CD14-positive monocyte (primary cell): ENCODE measurements at regions not wholly inside any gene's neighbourhood (a gene's known extent, or its start where the extent isn't known, plus 50 kb on each side); places are given as distances from the start of the nearest gene placed in this dataset.

Source experiments
- DNase-seq, 3 donors: peaks; one replicate each; pipeline ENCODE4 v3.0.0-alpha.2; 2011 to 2022
- H2AFZ ChIP-seq: 2 replicates; pipeline ENCODE4 v1.6.0; 2012; ENCODE audit warnings: mild to moderate bottlenecking, low read depth, low read length, inconsistent platforms; ENCODE audit not compliant: insufficient read depth, poor library complexity, severe bottlenecking
- H3K27ac ChIP-seq, 2 donors: 1 replicate in 1 of 2; 2 replicates in 1 of 2; pipeline ENCODE4 v1.5.1; 2012 to 2013; ENCODE audit warnings: low read length in 2 of 2, control low read depth in 1 of 2, inconsistent platforms in 1 of 2, low read depth in 1 of 2, mild to moderate bottlenecking in 1 of 2
- H3K27me3 ChIP-seq, 2 donors: one replicate each; pipeline versions ENCODE4 v1.6.0 to v1.6.1; 2011 to 2013; ENCODE audit warnings: low read length in 2 of 2; ENCODE audit not compliant: control insufficient read depth in 2 of 2, insufficient read depth in 2 of 2
- H3K36me3 ChIP-seq, 2 donors: replicated peaks in 1 of 2; 1 replicate in 1 of 2; 2 replicates in 1 of 2; pipeline versions ENCODE4 v1.5.1 to v1.6.1; 2012 to 2013; ENCODE audit warnings: low read length in 2 of 2, control low read depth in 1 of 2, inconsistent platforms in 1 of 2, mild to moderate bottlenecking in 1 of 2; ENCODE audit not compliant: insufficient read depth in 2 of 2, control insufficient read depth in 1 of 2
- H3K4me1 ChIP-seq, 2 donors: 1 replicate in 1 of 2; 2 replicates in 1 of 2; pipeline versions ENCODE4 v1.5.1 to v1.6.1; 2012 to 2013; ENCODE audit warnings: low read length in 2 of 2, control low read depth in 1 of 2, inconsistent platforms in 1 of 2, mild to moderate bottlenecking in 1 of 2, moderate library complexity in 1 of 2; ENCODE audit not compliant: insufficient read depth in 2 of 2, control insufficient read depth in 1 of 2
- H3K4me2 ChIP-seq: replicated peaks from 2 replicates; pipeline ENCODE3; 2012; ENCODE audit warnings: low read length, moderate library complexity, mild to moderate bottlenecking; ENCODE audit not compliant: poor library complexity, severe bottlenecking; ENCODE audit errors: extremely low read depth
- H3K4me3 ChIP-seq, 3 experiments: fragments of 200-600 bp in 1 of 3; sonication (generic) in 1 of 3; replicated peaks in 1 of 3; 1 replicate in 2 of 3; 2 replicates in 1 of 3; pipeline ENCODE4 v1.5.1; 2011 to 2013; ENCODE audit warnings: low read length in 3 of 3, mild to moderate bottlenecking in 3 of 3, control low read depth in 2 of 3, low read depth in 2 of 3, inconsistent platforms in 1 of 3, moderate library complexity in 1 of 3
- H3K79me2 ChIP-seq: 2 replicates; pipeline ENCODE4 v1.6.0; 2012; ENCODE audit warnings: mild to moderate bottlenecking, control low read depth, inconsistent platforms, low read length, moderate library complexity; ENCODE audit not compliant: insufficient read depth
- H3K9ac ChIP-seq: 2 replicates; pipeline ENCODE4 v1.6.0; 2017; ENCODE audit warnings: low read length, mild to moderate bottlenecking; ENCODE audit not compliant: insufficient read depth, poor library complexity, severe bottlenecking
- H3K9me3 ChIP-seq, 2 donors: replicated peaks in 1 of 2; 1 replicate in 1 of 2; 2 replicates in 1 of 2; pipeline versions ENCODE4 v1.5.1 to v1.6.1; 2012 to 2013; ENCODE audit warnings: low read length in 2 of 2, control low read depth in 1 of 2; ENCODE audit not compliant: control insufficient read depth in 1 of 2, insufficient read depth in 1 of 2
- H4K20me1 ChIP-seq: 2 replicates; pipeline ENCODE4 v1.6.0; 2012; ENCODE audit warnings: mild to moderate bottlenecking, low read length, control low read depth, moderate library complexity; ENCODE audit not compliant: insufficient read depth
- H3K27ac Mint-ChIP-seq, 7 donors: one replicate each; pipeline ENCODE4 v1.8.0; 2020; ENCODE audit warnings: mild to moderate bottlenecking in 7 of 7, mixed read lengths in 7 of 7, moderate library complexity in 6 of 7, inconsistent platforms in 2 of 7
- H3K27me3 Mint-ChIP-seq, 3 donors: one replicate each; pipeline ENCODE4 v1.8.0; 2021 to 2022; ENCODE audit warnings: low read depth in 3 of 3, mild to moderate bottlenecking in 3 of 3, mixed read lengths in 3 of 3, moderate library complexity in 3 of 3, inconsistent platforms in 1 of 3
- H3K36me3 Mint-ChIP-seq, 2 donors: one replicate each; pipeline ENCODE4 v1.8.0; 2020; ENCODE audit warnings: mixed read lengths in 2 of 2, inconsistent platforms in 1 of 2, mild to moderate bottlenecking in 1 of 2
- H3K4me1 Mint-ChIP-seq: one replicate; pipeline ENCODE4 v1.8.0; 2020; ENCODE audit warnings: mild to moderate bottlenecking, mixed read lengths
- H3K4me3 Mint-ChIP-seq, 2 donors: one replicate each; pipeline ENCODE4 v1.8.0; 2020; ENCODE audit warnings: mild to moderate bottlenecking in 2 of 2, mixed read lengths in 2 of 2, moderate library complexity in 1 of 2
- H3K9me3 Mint-ChIP-seq, 7 donors: one replicate each; pipeline ENCODE4 v1.8.0; 2020 to 2022; ENCODE audit warnings: mixed read lengths in 7 of 7, mild to moderate bottlenecking in 6 of 7, moderate library complexity in 6 of 7, inconsistent platforms in 2 of 7
- CTCF ChIP-seq: fragments of 200-600 bp; IDR thresholded peaks from one replicate; pipeline ENCODE4 v1.8.0; 2022; ENCODE audit warnings: antibody characterized with exemption, mild to moderate bottlenecking
- WGBS: methylation state at CpG from one replicate; pipeline ENCODE4 v1.1.5; 2013; ENCODE audit warnings: missing lambda C conversion rate; ENCODE audit not compliant: insufficient coverage; 5-methylcytosine and 5-hydroxymethylcytosine counted together
- intact Hi-C, 2 donors: fragments of 100-400 bp; cut with micrococcal nuclease; formaldehyde crosslinking; loops; one replicate each; pipeline versions ENCODE4 v1.15.0 to v1.15.1; 2023

- no peak overlapping the region for H2AFZ ChIP-seq
- no peaks in the 10 kb centered on the region for H3K9me3 ChIP-seq
- H3K79me2 ChIP-seq = no peaks in the 10 kb centered on the region
- Mint-ChIP-seq H3K4me3 (no peak overlapping the region), H3K27ac (no peak overlapping the region), H3K27me3 (peaks cover 0 to 7% (median 3%) of the 10 kb centered on the region in 3 donors), H3K4me1 (no peaks in the 10 kb centered on the region), H3K9me3 (peaks cover 0 to 2% (median 0%) of the 10 kb centered on the region in 7 donors), H3K36me3 (no peaks in the 10 kb centered on the region)
- H3K27me3 ChIP-seq = no peaks in the 10 kb centered on the region
- H3K4me1 ChIP-seq = no peaks in the 10 kb centered on the region
- H3K9ac ChIP-seq = no peak overlapping the region
- H3K36me3 ChIP-seq = no peaks in the 10 kb centered on the region
- no peak overlapping the region for H3K27ac ChIP-seq
- no peak for DNase-seq
- H3K4me3 ChIP-seq = no peak overlapping the region
- no peak overlapping the region for H3K4me2 ChIP-seq
- intact Hi-C loops = no loop called here
- no peaks in the 10 kb centered on the region for H4K20me1 ChIP-seq
- 93% methylated on average over 5 of the region's 11 CpGs for WGBS
- TF ChIP-seq CTCF = no peak
Observed at GRCh38 chr22:47620391-47620790, 857.9 kb downstream of the TBC1D22A start.

- no peaks in the 10 kb centered on the region for H3K36me3 ChIP-seq
- Mint-ChIP-seq H3K4me1 (no peaks in the 10 kb centered on the region), H3K27ac (peak overlapping the region in 1 of 7 donors; percentile 42), H3K27me3 (peaks cover 0 to 7% (median 3%) of the 10 kb centered on the region in 3 donors), H3K9me3 (peaks cover 0 to 2% (median 0%) of the 10 kb centered on the region in 7 donors), H3K36me3 (no peaks in the 10 kb centered on the region), H3K4me3 (no peak overlapping the region)
- H2AFZ ChIP-seq = no peak overlapping the region
- no peaks in the 10 kb centered on the region for H3K9me3 ChIP-seq
- H3K27ac ChIP-seq = no peak overlapping the region
- H3K79me2 ChIP-seq = no peaks in the 10 kb centered on the region
- no peaks in the 10 kb centered on the region for H3K27me3 ChIP-seq
- no peak overlapping the region for H3K4me2 ChIP-seq
- DNase-seq = no peak
- intact Hi-C loops = no loop called here
- no peaks in the 10 kb centered on the region for H3K4me1 ChIP-seq
- WGBS = 92% methylated on average over 9 of the region's 11 CpGs
- H3K4me3 ChIP-seq = no peak overlapping the region
- H4K20me1 ChIP-seq = no peaks in the 10 kb centered on the region
- no peak for TF ChIP-seq CTCF
- H3K9ac ChIP-seq = no peak overlapping the region
Observed at GRCh38 chr22:47619631-47620030, 857.2 kb downstream of the TBC1D22A start.
